ENCODE measurements at regions not wholly inside any gene's neighbourhood (a gene's known extent, or its start where the extent isn't known, plus 50 kb on each side); places are given as distances from the start of the nearest gene placed in this dataset.

DNA sequence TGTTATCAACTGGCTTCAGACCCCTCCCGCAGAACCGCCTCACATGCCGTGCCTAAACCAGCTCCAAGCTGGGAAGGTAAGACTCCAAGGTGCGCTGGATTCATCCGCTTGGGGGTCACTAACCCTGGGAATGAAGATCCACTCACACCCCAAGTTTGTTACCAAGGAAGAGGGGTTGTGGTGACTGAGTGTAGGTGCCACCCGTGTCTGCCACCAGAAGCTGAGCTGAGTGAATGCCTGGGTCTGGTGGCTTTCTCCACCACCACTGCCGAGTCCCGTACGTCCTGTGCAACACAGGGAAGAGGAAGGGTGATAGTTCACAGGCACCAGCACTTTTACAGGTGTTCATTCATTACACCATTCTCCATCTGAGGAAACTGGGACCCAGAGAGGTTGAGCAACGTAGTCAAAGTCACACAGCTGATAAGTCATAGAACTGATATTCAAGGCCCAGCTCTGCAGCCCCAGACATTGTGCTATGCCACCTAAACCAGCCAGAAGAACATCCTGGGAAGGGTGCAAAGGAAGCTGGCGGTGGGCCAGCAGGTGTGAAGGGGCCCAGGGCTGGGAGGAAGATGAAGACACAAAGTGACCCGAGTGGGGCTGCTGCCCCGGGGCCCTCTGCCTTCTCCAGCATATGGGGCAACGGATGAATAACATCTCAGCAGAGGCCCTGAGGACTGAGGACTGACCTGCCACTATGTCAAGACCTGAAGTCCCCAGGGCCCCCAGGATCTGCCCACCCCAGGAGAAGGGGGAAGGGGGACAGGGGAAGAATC, 70.9 kb upstream of the PPP1R26 start:
- TF ChIP-seq POLR2AphosphoS5 (IDR thresholded peaks at IDR 0.05; ENCODE audit: low read depth, low read length) (no peak), REST (IDR thresholded peaks at IDR 0.05; ENCODE audit: insufficient read depth in 1 of 2, low read depth in 2 of 2, low read length in 2 of 2) (no peak)

- no peak for TF ChIP-seq SIN3A (IDR thresholded peaks at IDR 0.05; ENCODE audit: borderline replicate concordance, insufficient read depth, low read length)
- no peak for TF ChIP-seq POLR2AphosphoS5 (IDR thresholded peaks at IDR 0.05; ENCODE audit: low read depth, low read length)
- no peak for TF ChIP-seq TAF1 (IDR thresholded peaks at IDR 0.05; ENCODE audit: borderline replicate concordance, insufficient read depth, low read length)
- no peak for TF ChIP-seq REST (IDR thresholded peaks at IDR 0.05; ENCODE audit: insufficient read depth in 1 of 2, low read depth in 2 of 2, low read length in 2 of 2)
- TF ChIP-seq FOXP2 (optimal IDR thresholded peaks at IDR 0.05; ENCODE audit: borderline replicate concordance, extremely low read depth, extremely low read length, insufficient read depth), result no peak
These were observed 70.0 kb upstream of the PPP1R26 start for GRCh38 chr9:135409286-135410200.

GRCh38 chr9:135410421-135410820, 69.2 kb upstream of the PPP1R26 start:
- TF ChIP-seq FOXP2 (optimal IDR thresholded peaks at IDR 0.05; ENCODE audit: borderline replicate concordance, extremely low read depth, extremely low read length, insufficient read depth), result no peak
- TF ChIP-seq SIN3A (IDR thresholded peaks at IDR 0.05; ENCODE audit: borderline replicate concordance, insufficient read depth, low read length), result no peak
- TF ChIP-seq TAF1 (IDR thresholded peaks at IDR 0.05; ENCODE audit: borderline replicate concordance, insufficient read depth, low read length), result no peak
- no peak for TF ChIP-seq REST (IDR thresholded peaks at IDR 0.05; ENCODE audit: insufficient read depth in 1 of 2, low read depth in 2 of 2, low read length in 2 of 2)
- TF ChIP-seq POLR2AphosphoS5 (IDR thresholded peaks at IDR 0.05; ENCODE audit: low read depth, low read length), result no peak

DNA sequence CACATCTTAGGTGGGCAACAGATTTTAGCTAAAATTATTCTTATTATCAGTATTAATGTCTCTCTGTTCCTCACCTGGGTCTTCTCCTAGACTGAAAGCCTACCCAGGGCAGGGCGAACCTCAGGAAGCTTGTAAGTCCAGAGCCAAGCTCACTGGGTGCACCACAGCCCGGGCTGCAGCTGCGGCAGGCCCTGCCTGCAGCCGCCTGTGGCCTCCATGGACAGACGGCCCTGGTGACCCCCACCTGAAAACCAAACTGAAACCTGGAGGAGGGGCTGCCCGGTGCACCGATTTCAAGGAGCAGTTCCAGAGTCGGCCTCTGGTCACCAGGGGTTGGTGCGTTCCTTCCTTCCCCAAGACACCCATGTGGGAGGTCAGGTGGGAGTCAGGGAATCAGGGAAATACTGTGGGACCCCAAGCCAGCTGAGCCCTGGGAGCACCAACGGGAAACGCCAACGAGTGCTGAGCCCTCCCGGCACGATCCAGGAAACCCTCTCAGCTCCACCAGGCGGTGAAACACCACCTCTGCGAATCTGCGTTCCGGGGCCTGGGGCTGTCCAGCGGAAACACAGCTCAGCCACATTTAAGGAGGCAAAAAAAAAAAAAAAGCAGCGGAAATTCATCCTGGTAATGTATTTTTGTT, 68.6 kb upstream of the PPP1R26 start:
- TF ChIP-seq SIN3A (IDR thresholded peaks at IDR 0.05; ENCODE audit: borderline replicate concordance, insufficient read depth, low read length) (no peak), FOXP2 (optimal IDR thresholded peaks at IDR 0.05; ENCODE audit: borderline replicate concordance, extremely low read depth, extremely low read length, insufficient read depth) (no peak), REST (IDR thresholded peaks at IDR 0.05; ENCODE audit: insufficient read depth in 1 of 2, low read depth in 2 of 2, low read length in 2 of 2) (no peak), TAF1 (IDR thresholded peaks at IDR 0.05; ENCODE audit: borderline replicate concordance, insufficient read depth, low read length) (no peak), POLR2AphosphoS5 (IDR thresholded peaks at IDR 0.05; ENCODE audit: low read depth, low read length) (no peak)
